Spleen (tissue), 7 donors: ENCODE measurements at regions not wholly inside any gene's neighbourhood (a gene's known extent, or its start where the extent isn't known, plus 50 kb on each side); places are given as distances from the start of the nearest gene placed in this dataset.

ENCODE experiments used
- CTCF ChIP-seq, 11 experiments: fragments of 200-600 bp in 7 of 11; fragments of 450-650 bp in 4 of 11; sonication (generic) in 4 of 11; IDR thresholded peaks in 8 of 11; conservative IDR thresholded peaks in 3 of 11; 1 replicate in 7 of 11; 2 replicates in 4 of 11; pipeline versions ENCODE4 v1.4.0 to v1.8.0; 2016 to 2021; ENCODE audit warnings: antibody characterized with exemption in 11 of 11, inconsistent platforms in 4 of 11, mild to moderate bottlenecking in 1 of 11
- POLR2A ChIP-seq, 3 donors: fragments of 450-650 bp; IDR thresholded peaks; one replicate each; pipeline ENCODE4 v1.5.1; 2017; ENCODE audit warnings: antibody characterized with exemption in 3 of 3, mild to moderate bottlenecking in 1 of 3
- donor health status: DM: no; HTN: no; CAD: no; lungs with moderate emphysema.
- donor health status: DM: no; HTN: no; CAD: no.
- donor health status: DM: no; HTN: no; CAD: no.

GRCh38 chr1:181250038-181250437 is 161.5 kb downstream of the IER5 start:
- TF ChIP-seq POLR2A (IDR thresholded peaks at IDR 0.05) (no peak), CTCF (IDR thresholded peaks at IDR 0.05 in 8 of 11, conservative IDR thresholded peaks at IDR 0.05 in 3 of 11) (no peak)
